NCI-H1417 treated with DMSO at 0.1 percent for 48 hours (cell line): ENCODE measurements at regions not wholly inside any gene's neighbourhood (a gene's known extent, or its start where the extent isn't known, plus 50 kb on each side); places are given as distances from the start of the nearest gene placed in this dataset.

Source experiments
- DNase-seq: peaks from one replicate; lab custom pipeline; 2025; lab: John Stamatoyannopoulos, UW

- DNase-seq = no peak
Measured at GRCh38 chr1:65486613-65487012, 66.1 kb downstream of the LEPR start.

GRCh38 chr1:65489481-65489880 is 69.0 kb downstream of the LEPR start:
- DNase-seq = no peak

DNA sequence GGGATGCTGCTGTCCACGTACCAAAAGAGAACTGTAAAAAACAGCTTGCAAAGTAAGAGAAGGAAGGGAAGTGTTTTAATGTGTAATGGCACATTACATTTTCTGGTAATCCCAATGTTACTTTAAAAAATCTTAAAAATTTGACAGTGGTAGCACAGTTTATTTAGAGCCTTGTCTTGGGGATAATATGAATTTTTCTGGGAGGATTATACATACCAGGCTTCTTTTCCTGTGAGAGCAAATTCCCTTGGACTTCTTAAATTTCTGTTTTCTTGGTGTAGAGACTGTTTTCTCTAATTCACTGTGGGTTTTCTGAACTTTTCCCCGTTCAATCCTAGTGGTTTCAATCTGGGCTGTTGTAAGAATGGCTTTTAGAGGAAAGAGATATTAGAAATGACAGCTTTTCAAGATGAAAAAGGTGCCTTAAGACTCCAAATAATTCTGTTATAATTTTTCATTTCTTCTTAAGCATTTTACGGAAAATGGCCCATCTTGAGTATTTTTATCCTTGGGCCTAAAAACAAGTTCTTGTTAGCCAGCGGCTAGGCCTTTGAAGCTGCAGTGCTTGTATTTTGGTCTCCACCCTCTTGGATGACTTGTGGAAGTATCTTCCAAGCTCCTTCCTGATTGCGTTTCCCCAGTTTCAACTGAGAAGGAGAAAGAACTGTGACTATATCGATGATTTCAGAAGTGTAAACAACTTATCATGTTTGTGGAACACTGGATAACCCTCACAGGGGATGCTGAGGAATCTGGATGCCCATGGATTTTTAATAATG is 70.0 kb downstream of the LEPR start:
- no peak for DNase-seq

- DNase-seq = no peak
Measured at GRCh38 chr1:65491472-65491871, 71.0 kb downstream of the LEPR start.

DNA sequence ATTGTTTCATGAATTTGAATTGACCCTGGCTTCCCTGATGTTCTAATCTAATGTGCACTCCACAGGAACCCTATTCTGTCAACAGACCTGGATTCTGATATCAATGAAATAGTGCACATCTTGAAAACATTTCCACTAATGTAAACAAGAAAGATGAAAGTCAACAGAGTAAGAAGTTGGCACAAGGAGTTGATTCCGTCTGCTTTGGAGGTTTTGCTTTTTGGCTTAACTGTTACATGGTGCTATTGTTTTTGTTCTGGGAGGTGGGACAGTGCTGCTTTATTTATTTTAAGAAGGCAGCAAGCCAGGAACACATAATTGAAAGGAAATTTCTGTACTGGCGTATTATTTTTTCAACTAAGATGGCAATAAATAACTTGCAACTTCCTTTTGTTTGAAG is 73.3 kb downstream of the LEPR start:
- DNase-seq = no peak

DNA sequence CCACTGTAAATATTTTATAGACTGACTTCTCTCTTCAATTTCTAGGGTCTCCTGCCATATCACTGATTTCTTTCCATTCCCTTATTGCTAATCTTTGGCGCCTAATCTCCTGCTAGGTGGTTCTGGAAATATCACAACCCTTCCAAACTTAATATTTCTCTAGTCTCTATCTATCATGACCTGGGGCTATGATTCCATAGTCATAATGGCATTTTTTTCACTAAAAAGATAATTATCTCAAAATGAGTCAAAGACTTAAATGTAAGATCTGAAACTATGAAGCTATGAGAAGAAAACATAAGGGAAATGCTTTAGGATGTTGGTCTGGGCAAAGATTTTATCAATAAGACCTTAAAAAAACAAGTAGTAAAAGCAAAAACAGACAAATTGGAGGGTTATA is 74.2 kb downstream of the LEPR start:
- no peak for DNase-seq

DNA sequence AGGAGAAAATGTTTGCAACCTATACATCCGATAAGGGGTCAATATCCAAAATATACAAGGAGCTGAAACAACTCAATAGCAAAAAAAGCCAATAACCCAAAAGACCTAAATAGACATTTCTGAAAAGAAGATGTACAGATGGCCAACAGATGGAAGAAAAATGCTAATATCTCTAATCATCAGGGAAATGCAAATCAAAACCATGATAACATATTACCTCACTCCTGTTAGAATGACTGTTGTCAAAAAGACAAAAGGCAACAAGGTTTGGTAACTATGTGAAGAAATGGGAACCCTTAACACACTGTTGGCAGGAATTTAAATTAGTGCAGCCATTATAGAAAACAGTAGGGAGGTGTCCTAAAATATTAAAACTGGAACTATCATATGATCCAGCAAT is 74.7 kb downstream of the LEPR start:
- DNase-seq = no peak

DNA sequence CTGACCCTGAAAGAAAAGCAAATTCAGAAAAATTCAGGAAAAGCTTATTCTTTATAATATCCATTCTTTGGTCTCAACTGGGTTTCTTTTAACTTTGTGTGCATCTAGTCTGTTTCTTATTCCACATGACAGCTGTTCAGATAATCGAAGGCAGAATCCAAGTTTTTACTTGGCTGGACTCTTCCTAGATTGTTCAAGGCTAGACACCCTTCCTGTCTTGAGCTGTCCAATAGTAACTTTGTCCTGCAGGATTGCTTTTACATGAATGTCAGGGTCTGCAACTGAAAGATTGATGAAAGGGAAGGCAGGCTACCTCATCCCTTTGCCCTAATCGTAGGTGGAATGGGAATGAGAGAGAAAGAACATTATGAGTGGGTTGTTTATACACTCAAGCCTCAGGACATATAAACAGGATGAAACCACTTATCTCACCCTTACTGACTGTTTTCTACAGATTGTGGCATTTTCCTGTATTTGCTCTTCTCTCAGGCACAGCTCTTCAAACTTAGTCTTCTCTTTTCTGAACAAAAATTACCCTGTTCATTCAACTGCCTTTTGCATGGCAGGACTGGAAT is 76.9 kb downstream of the LEPR start:
- DNase-seq = no peak

GRCh38 chr1:65503427-65503826 is 83.0 kb downstream of the LEPR start:
- DNase-seq = no peak

- DNase-seq = no peak
Measured at GRCh38 chr1:65504263-65504662, 83.8 kb downstream of the LEPR start.

- DNase-seq = no peak
Measured at GRCh38 chr1:65505547-65506300, 85.3 kb downstream of the LEPR start.

DNA sequence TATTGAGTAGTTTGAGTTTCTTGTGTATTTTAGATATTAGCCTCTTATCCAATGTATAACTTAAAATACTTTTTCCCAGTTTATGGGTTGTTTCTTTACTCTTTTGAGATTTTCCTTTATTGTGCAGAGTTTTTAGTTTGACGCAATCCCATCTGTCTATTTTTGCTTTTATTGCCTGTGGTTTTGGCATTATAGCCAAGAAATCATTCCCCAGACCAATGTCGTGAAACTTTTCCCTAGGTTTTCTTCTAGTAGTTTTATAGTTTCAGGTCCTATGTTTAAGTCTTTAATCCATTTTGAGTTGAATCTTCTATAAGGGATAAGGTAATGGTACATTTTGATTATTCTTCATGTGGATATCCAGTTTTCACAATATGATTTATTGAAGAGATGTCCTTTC is 87.6 kb downstream of the LEPR start:
- no peak for DNase-seq

DNA sequence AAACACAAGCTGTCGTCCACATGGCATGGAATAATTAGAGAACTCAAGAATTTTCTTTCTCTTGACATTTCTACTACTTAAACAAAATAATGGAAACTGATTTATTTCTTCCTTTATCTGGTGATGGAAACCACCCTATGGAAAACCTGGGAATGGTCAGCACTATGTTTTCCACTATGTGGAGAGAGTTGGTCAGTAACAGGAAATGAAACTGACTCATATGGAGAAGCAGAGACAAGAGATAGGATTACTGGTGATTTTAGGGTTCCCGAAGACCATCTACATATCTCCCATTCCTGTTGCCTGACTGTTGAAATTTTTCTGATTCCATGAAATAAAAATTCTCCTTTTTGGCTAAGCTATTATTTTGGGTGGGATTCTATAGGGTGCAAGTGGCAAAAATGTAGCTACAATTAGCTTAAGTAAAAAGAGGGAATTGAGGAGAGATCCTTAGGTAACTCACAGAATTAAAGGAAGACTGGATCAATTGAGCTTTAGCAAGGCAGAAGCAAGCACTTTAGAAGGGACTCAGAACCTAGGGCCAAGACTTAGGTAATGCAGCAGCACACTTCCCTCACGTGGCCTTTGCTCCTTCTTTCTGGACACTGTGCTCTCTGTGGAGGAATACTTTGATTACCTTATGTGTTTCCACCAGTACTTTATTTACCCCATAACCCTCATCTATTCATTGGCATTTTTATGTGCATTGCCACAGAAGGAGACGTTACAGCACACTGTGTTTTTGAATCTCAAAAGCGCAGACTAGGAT is 89.6 kb downstream of the LEPR start:
- DNase-seq = no peak

DNA sequence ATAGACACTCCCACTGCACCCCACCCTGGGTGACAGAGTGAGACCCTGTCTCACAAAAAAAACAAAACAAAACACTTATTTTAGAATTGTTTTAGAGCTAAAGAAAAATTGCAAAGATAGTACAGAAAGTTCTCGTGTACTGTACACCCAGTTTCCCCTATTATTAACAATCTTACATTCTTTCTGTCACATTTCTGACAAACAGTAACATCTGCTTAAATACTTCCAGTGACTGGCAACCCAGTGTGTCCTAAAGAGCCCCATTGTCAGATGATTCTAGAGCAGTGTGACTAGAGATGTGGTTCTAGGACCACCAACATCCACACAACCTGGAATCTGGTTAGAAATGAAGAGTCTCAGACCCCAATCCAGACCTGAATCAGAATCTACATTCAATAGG is 90.5 kb downstream of the LEPR start:
- DNase-seq = no peak

GRCh38 chr1:65512383-65512782 is 91.9 kb downstream of the LEPR start:
- DNase-seq = no peak

DNA sequence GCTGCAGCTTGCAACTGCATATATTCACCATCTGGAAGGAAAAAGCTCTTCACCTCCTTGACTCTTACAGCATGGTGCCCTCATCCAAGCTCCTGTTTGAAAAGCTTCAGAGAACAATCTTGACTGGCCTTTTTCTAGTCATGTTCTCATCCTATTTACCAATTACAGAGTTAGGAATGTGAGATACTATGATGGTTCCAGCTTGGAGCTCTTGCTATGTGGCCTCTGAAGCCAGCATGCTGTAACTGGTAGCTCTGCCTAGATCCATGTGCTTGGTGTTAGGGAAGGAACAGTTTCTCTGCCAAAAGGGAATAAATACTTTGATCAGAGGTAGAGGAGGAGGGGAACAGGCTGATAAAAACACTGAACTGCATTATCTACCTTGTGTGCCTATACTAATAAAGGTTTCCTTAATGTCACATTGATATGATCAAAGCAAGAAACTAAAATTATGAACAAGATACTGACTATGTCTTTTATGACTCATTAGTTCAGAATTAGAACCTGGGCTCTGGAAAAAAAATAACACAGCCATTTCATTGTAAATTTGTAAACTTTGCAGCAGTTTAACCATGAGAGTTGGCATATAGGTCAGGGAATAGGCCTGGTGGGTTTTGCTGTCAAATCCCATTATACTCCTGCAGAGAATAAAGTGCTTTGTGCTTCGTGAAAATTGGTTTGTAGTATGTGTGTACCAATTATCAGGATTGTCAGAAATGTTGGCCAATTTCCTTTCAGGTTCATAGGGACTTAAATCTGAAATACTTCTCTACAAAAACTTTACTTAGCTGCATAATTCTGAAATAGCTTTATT is 92.7 kb downstream of the LEPR start:
- DNase-seq = no peak

GRCh38 chr1:65514041-65514440 is 93.6 kb downstream of the LEPR start:
- DNase-seq = no peak

- no peak for DNase-seq
Measured at GRCh38 chr1:65524931-65525265, 104.4 kb downstream of the LEPR start.

DNA sequence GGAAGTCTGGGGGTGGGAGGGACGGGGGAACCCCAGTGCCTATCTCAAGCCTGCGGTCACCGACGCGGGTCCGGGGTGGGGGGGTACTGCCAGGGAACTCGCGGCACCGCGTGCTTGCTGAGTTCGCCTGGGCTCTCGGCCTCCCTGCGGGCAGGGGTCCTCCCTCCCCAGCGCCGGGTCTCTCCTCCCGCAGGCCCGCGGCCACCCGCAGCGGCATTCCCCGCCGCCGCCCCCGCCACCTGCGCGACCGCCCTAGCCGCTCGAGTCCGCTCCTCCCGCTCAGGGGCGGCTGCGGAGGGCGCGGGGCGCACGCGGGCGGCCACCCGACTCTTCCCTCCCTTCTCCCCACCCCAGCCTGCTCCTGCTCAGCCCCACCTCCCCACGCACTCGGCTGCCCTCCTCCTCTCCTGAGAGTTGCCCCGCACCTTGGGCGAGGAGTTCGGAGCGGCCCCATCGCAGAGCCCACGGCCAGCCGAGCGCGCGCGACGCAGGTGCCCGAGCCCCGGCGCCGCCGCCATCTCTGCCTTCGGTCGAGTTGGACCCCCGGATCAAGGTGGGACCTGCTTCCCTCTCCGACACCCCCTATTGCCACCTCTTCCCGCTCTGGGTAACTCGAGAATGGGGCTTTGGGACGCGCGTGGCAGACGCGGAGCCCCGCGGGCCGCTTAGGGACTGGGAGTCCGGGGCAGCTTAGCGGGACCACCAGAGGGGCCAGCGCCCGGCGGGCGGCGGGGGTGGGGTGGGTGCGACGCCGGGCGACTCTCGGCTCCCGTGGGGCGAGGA is 105.0 kb downstream of the LEPR start:
- no peak for DNase-seq

DNA sequence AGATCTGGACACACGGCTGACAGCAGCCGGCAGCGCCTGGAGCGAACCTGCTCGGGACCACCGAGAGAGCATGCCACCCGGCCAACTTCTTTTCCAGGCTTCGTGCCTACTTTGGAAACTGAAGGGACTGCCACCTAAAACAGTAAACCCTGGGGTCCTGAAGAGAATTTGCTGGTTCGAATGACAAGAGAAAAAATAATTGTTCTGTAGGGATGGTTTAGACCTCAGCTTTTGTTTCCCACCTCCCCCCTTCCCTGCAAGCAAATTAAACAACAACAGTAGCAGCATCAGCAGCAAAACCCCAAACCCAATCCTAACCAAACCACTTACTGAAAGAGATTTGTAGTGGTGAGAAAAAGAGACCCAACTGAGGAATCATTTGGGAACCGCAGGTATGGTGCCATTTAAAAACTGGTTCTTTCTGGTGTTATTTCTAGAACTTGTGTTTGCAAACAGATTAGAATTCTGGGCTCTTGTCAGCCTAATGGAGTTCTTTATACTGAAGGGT is 105.6 kb downstream of the LEPR start:
- no peak for DNase-seq

DNA sequence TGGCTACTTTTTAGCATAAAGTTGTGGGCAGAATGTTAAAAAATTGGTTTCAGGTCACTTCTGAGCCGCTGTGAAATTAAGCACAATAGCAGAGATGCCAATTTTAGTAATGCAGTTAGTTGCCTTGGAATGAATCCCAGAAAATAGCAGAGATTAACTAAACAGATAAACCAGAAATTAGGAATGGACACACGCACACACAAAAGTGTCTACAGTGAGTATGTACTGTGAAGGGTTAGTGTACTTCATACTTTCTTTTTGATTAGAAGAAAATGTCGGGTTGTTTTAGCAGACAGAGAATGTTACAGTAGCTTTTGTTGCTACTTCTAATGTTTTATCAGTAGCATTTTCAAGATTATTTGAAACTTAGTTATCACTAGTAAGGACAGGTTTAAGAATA is 106.7 kb downstream of the LEPR start:
- no peak for DNase-seq
